Body of pancreas (tissue), 4 donors: ENCODE measurements at regions not wholly inside any gene's neighbourhood (a gene's known extent, or its start where the extent isn't known, plus 50 kb on each side); places are given as distances from the start of the nearest gene placed in this dataset.

Experiments
- ATAC-seq: fragments of 150-250 bp; one replicate; pipeline ENCODE4 v1.9.1; 2016
- DNase-seq, 4 donors: peaks; one replicate each; pipeline ENCODE4 v3.0.0-alpha.2; 2019
- H3K27ac ChIP-seq, 4 donors: fragments of 200-600 bp; sonication (generic); 1 replicate in 3 of 4; 2 replicates in 1 of 4; pipeline versions ENCODE4 v1.5.1 to v1.6.1; 2016 to 2019; ENCODE audit warnings: mild to moderate bottlenecking in 1 of 4, mixed read lengths in 1 of 4, moderate library complexity in 1 of 4
- H3K27me3 ChIP-seq, 2 donors: fragments of 200-600 bp; sonication (generic); one replicate each; pipeline ENCODE4 v1.6.0; 2016; ENCODE audit warnings: mild to moderate bottlenecking in 1 of 2
- H3K36me3 ChIP-seq, 2 donors: fragments of 200-600 bp; sonication (generic); replicated peaks in 1 of 2; 2 replicates each; pipeline ENCODE4 v1.5.1; 2016; ENCODE audit warnings: low read depth in 2 of 2; ENCODE audit not compliant: insufficient read depth in 1 of 2
- H3K4me1 ChIP-seq: fragments of 200-600 bp; sonication (generic); one replicate; pipeline ENCODE4 v1.6.0; 2016
- H3K4me3 ChIP-seq, 2 donors: fragments of 200-600 bp; sonication (generic); 1 replicate in 1 of 2; 2 replicates in 1 of 2; pipeline ENCODE4 v1.5.1; 2016 to 2019
- H3K9me3 ChIP-seq, 3 donors: fragments of 200-600 bp; sonication (generic); 1 replicate in 2 of 3; 2 replicates in 1 of 3; pipeline ENCODE4 v1.5.1; 2016
- CTCF ChIP-seq, 7 experiments: fragments of 450-650 bp in 4 of 7; fragments of 200-600 bp in 3 of 7; sonication (generic) in 3 of 7; IDR thresholded peaks; one replicate each; pipeline ENCODE4 v1.5.1; 2016 to 2019; ENCODE audit warnings: antibody characterized with exemption in 7 of 7
- POLR2A ChIP-seq, 3 donors: fragments of 450-650 bp; IDR thresholded peaks; one replicate each; pipeline ENCODE4 v1.6.1; 2016; ENCODE audit warnings: antibody characterized with exemption in 3 of 3, mild to moderate bottlenecking in 2 of 3
- WGBS, 2 donors: methylation state at CpG; one replicate each; pipeline ENCODE4 v1.1.5; 2017; 5-methylcytosine and 5-hydroxymethylcytosine counted together
- intact Hi-C: fragments of 100-400 bp; cut with DNase I; formaldehyde crosslinking; loops from one replicate; pipeline ENCODE4 v1.15.1; 2023

GRCh38 chr1:60769082-60769481 lies 313.3 kb upstream of the NFIA start:
- H3K27me3 ChIP-seq, result no peaks in the 10 kb centered on the region
- H3K9me3 ChIP-seq, result no peaks in the 10 kb centered on the region
- 81 to 83% methylated on average over 1 of the region's 1 CpG for WGBS, 2 donors
- no peak overlapping the region for H3K4me3 ChIP-seq
- no peaks in the 10 kb centered on the region for H3K36me3 ChIP-seq
- H3K27ac ChIP-seq, result no peak overlapping the region
- TF ChIP-seq POLR2A (IDR thresholded peaks at IDR 0.05) (no peak), CTCF (IDR thresholded peaks at IDR 0.05) (no peak)
- intact Hi-C loops, result no loop called here
- no peaks in the 10 kb centered on the region for H3K4me1 ChIP-seq
- ATAC-seq (no peak), DNase-seq (no peak)

DNA sequence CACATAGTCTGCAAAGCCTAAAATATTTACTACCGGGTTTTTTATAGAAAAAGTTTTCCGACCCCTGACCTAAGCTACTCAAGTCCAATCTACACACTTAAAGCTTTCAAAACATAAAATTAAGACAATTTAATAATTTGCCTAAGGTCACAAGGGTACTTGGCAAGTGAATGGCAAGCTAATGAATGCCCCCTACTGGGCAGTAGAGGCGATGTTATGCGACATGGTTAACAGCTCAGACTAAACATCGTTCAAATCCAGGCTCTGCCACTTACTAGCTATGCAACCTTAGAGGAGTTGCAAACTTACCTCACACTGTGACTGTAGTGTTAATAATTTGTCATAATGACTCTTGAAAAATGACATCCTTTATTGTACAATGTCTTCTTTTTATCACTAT lies 317.2 kb upstream of the NFIA start:
- DNase-seq (peak; percentile 21 to 44 (median 34)), ATAC-seq (peak; percentile 50)
- H3K27ac ChIP-seq, result no peak overlapping the region
- no peak overlapping the region for H3K4me3 ChIP-seq
- 29 to 40% methylated on average over 5 of the region's 5 CpGs for WGBS, 2 donors
- intact Hi-C loops, result no loop called here
- no peaks in the 10 kb centered on the region for H3K27me3 ChIP-seq
- no peaks in the 10 kb centered on the region for H3K36me3 ChIP-seq
- no peaks in the 10 kb centered on the region for H3K9me3 ChIP-seq
- TF ChIP-seq POLR2A (IDR thresholded peaks at IDR 0.05), result no peak
- peak in 6 of 7 experiments; percentile 42 to 55 (median 50) for TF ChIP-seq CTCF (IDR thresholded peaks at IDR 0.05)
- no peaks in the 10 kb centered on the region for H3K4me1 ChIP-seq

GRCh38 chr1:60764489-60764888 lies 317.9 kb upstream of the NFIA start:
- H3K36me3 ChIP-seq, result no peaks in the 10 kb centered on the region
- H3K27ac ChIP-seq, result no peak overlapping the region
- H3K4me1 ChIP-seq, result no peaks in the 10 kb centered on the region
- H3K27me3 ChIP-seq, result no peaks in the 10 kb centered on the region
- 39 to 49% methylated on average over 3 of the region's 3 CpGs for WGBS, 2 donors
- ATAC-seq (no peak), DNase-seq (no peak)
- TF ChIP-seq CTCF (IDR thresholded peaks at IDR 0.05) (no peak), POLR2A (IDR thresholded peaks at IDR 0.05) (no peak)
- intact Hi-C loops, result no loop called here
- no peak overlapping the region for H3K4me3 ChIP-seq
- no peaks in the 10 kb centered on the region for H3K9me3 ChIP-seq

DNA sequence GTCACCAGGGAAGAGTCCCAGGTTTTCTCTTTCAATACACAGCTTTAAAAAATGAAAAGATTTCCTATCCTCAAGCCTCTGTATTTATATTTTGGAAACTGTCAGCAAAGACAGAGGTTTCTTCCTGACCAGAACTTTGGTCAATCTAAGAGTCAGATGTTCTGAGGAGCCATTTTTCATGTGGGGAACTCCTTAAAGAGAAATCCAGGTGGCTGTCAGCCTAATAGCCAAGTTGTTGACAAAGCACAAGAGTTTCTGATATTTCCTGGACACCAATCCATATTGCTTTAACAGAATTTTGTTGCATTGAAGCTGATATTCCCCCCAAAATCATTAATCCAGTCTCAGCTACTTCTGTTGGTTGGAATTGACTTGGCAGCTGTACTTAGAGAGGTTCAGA lies 318.6 kb upstream of the NFIA start:
- Histone ChIP-seq H3K4me1 (no peaks in the 10 kb centered on the region), H3K27me3 (no peaks in the 10 kb centered on the region), H3K9me3 (no peaks in the 10 kb centered on the region), H3K27ac (no peak overlapping the region), H3K36me3 (no peaks in the 10 kb centered on the region), H3K4me3 (no peak overlapping the region)
- TF ChIP-seq POLR2A (IDR thresholded peaks at IDR 0.05) (no peak), CTCF (IDR thresholded peaks at IDR 0.05) (no peak)
- no peak for DNase-seq
- intact Hi-C loops, result no loop called here
- no peak for ATAC-seq

DNA sequence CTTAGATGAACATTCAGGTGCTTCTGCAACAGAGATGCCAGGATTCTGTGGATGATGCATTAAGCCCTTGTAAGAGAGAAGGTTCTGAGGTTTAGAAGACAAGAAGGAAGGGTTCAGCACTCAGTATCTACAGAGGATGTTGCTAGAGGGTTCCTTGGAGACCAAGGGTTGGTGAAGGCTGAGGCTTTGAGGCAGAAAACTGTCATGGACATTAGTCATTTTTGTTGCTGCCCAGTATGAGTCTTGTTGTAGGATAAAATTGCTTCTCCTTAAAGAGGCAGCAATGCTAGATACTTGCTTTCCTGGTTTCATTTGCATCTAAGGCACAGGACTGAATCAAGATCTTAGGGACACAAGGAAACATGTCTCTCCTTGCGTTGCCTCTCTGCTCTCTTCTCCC lies 319.4 kb upstream of the NFIA start:
- DNase-seq (no peak), ATAC-seq (no peak)
- Histone ChIP-seq H3K4me3 (no peak overlapping the region), H3K27ac (no peak overlapping the region), H3K9me3 (no peaks in the 10 kb centered on the region), H3K4me1 (no peaks in the 10 kb centered on the region), H3K27me3 (no peaks in the 10 kb centered on the region), H3K36me3 (no peaks in the 10 kb centered on the region)
- TF ChIP-seq POLR2A (IDR thresholded peaks at IDR 0.05), result no peak
- no peak for TF ChIP-seq CTCF (IDR thresholded peaks at IDR 0.05)
- 80 to 89% methylated on average over 1 of the region's 1 CpG for WGBS, 2 donors
- intact Hi-C loops, result no loop called here
